HCT116 (cell line): ENCODE measurements at regions not wholly inside any gene's neighbourhood (a gene's known extent, or its start where the extent isn't known, plus 50 kb on each side); places are given as distances from the start of the nearest gene placed in this dataset.

ENCODE experiments used
- ATAC-seq: fragments of 200-7000 bp; cut with Tn5 transposase; 2 replicates; pipeline ENCODE4 v1.9.1; 2020; ENCODE audit warnings: mild to moderate bottlenecking, moderate library complexity
- BruUV-seq: library from RNA; stranded (reverse); fragments of 400-500 nt; replicated peaks from 2 replicates; lab custom pipeline; 2021; lab: Mats Ljungman, UMichigan
- CTCF ChIA-PET: fragments of 300-600 bp; sonication (Branson Sonifier 250); formaldehyde crosslinking; loops from one replicate; lab custom pipeline; 2021; ENCODE audit warnings: antibody characterized with exemption; lab: Charles Lee
- POLR2A ChIA-PET: fragments of 300-600, 350-600 bp; sonication (Branson Sonifier 250); formaldehyde crosslinking; loops from one replicate; lab custom pipeline; 2021; ENCODE audit warnings: antibody characterized with exemption; lab: Charles Lee
- RAD21 ChIA-PET, 2 experiments: fragments of 300-600 bp; sonication (Branson Sonifier 250); formaldehyde crosslinking; loops; one replicate each; lab custom pipeline; 2023; ENCODE audit warnings: low total read pairs in 2 of 2; ENCODE audit not compliant: uncharacterized antibody in 2 of 2, unreplicated experiment in 2 of 2, low non-redundant PET in 1 of 2; lab: Charles Lee
- DNase-seq: peaks from one replicate; pipeline ENCODE4 v3.0.0-alpha.2; 2010; ENCODE audit warnings: low read depth, low spot score
- H2AFZ ChIP-seq: fragments of 200-600 bp; shearing (Covaris generic), sonication (generic); 2 replicates; pipeline ENCODE4 v1.6.1; 2017; ENCODE audit warnings: low read depth, mixed run types, mixed read lengths, antibody characterized with exemption, low read length; ENCODE audit not compliant: poor library complexity, severe bottlenecking
- H3K27ac ChIP-seq: 2 replicates; pipeline ENCODE4 v1.5.1; 2012; ENCODE audit warnings: low read depth, low read length
- H3K27me3 ChIP-seq: fragments of 200-600 bp; sonication (generic); 2 replicates; pipeline ENCODE4 v1.6.1; 2016; ENCODE audit warnings: mixed run types, low read length, mixed read lengths; ENCODE audit not compliant: insufficient read depth
- H3K36me3 ChIP-seq, 2 experiments: fragments of 200-500 bp in 1 of 2; fragments of 200-600 bp in 1 of 2; sonication (Bioruptor generic) in 1 of 2; sonication (generic) in 1 of 2; 2 replicates each; pipeline versions ENCODE4 v1.5.1 to v1.6.1; 2014 to 2016; ENCODE audit warnings: low read length in 2 of 2, inconsistent platforms in 1 of 2, mixed read lengths in 1 of 2, mixed run types in 1 of 2; ENCODE audit not compliant: insufficient read depth in 2 of 2, control insufficient read depth in 1 of 2
- H3K4me1 ChIP-seq, 2 experiments: fragments of 200-600 bp in 1 of 2; sonication (generic) in 1 of 2; 2 replicates each; pipeline versions ENCODE4 v1.5.1 to v1.6.1; 2012 to 2017; ENCODE audit warnings: low read length in 2 of 2, inconsistent platforms in 1 of 2, mild to moderate bottlenecking in 1 of 2, mixed read lengths in 1 of 2, mixed run types in 1 of 2, moderate library complexity in 1 of 2; ENCODE audit not compliant: insufficient read depth in 2 of 2, control insufficient read depth in 1 of 2
- H3K4me2 ChIP-seq: fragments of 200-600 bp; sonication (generic); 2 replicates; pipeline ENCODE4 v1.6.1; 2017; ENCODE audit warnings: mixed run types, low read length, mixed read lengths
- H3K4me3 ChIP-seq, 2 experiments: fragments of 200-600 bp in 1 of 2; sonication (generic) in 1 of 2; replicated peaks in 1 of 2; 2 replicates each; pipeline ENCODE4 v1.5.1; 2011 to 2016; ENCODE audit warnings: low read length in 2 of 2, control low read depth in 1 of 2, low read depth in 1 of 2, mild to moderate bottlenecking in 1 of 2, mixed read lengths in 1 of 2, mixed run types in 1 of 2
- H3K79me2 ChIP-seq: fragments of 200-600 bp; sonication (generic); 2 replicates; pipeline ENCODE4 v1.6.1; 2017; ENCODE audit warnings: mild to moderate bottlenecking, mixed run types, low read length, moderate library complexity, mixed read lengths; ENCODE audit not compliant: insufficient read depth
- H3K9ac ChIP-seq: fragments of 200-600 bp; sonication (generic); 2 replicates; pipeline ENCODE4 v1.6.1; 2016; ENCODE audit warnings: low read length, mixed read lengths
- H3K9me2 ChIP-seq: fragments of 200-600 bp; sonication (generic), shearing (Covaris generic); 2 replicates; pipeline ENCODE4 v1.6.1; 2017; ENCODE audit warnings: mixed run types, mild to moderate bottlenecking, moderate library complexity; ENCODE audit not compliant: insufficient read depth
- H3K9me3 ChIP-seq, 2 experiments: fragments of 200-500 bp in 1 of 2; fragments of 200-600 bp in 1 of 2; sonication (Bioruptor generic) in 1 of 2; sonication (generic) in 1 of 2; 2 replicates each; pipeline ENCODE4 v1.6.1; 2014 to 2017; ENCODE audit warnings: low read length in 2 of 2, mixed read lengths in 2 of 2, inconsistent platforms in 1 of 2, low read depth in 1 of 2, mild to moderate bottlenecking in 1 of 2, mixed run types in 1 of 2, moderate library complexity in 1 of 2; ENCODE audit not compliant: control insufficient read depth in 1 of 2, insufficient read depth in 1 of 2
- H4K20me1 ChIP-seq: fragments of 200-600 bp; sonication (generic), shearing (Covaris generic); 2 replicates; pipeline ENCODE4 v1.6.1; 2017; ENCODE audit warnings: mixed run types, mild to moderate bottlenecking, moderate library complexity; ENCODE audit not compliant: insufficient read depth
- CBX3 ChIP-seq: IDR thresholded peaks from 2 replicates; pipeline ENCODE4 v1.6.1; 2012; ENCODE audit warnings: low read depth
- CEBPB ChIP-seq: IDR thresholded peaks from 2 replicates; pipeline ENCODE4 v1.6.1; 2012; ENCODE audit warnings: low read depth
- EGR1 ChIP-seq: IDR thresholded peaks from 2 replicates; pipeline ENCODE4 v1.6.1; 2012; ENCODE audit warnings: low read depth
- ELF1 ChIP-seq: IDR thresholded peaks from 2 replicates; pipeline ENCODE4 v1.6.1; 2012; ENCODE audit warnings: low read depth, borderline replicate concordance
- EZH2phosphoT487 ChIP-seq: fragments of 200-600 bp; IDR thresholded peaks from 2 replicates; pipeline ENCODE4 v1.6.1; 2018; ENCODE audit warnings: antibody characterized with exemption, borderline replicate concordance
- FOSL1 ChIP-seq: IDR thresholded peaks from 2 replicates; pipeline ENCODE4 v1.6.1; 2012; ENCODE audit warnings: low read depth
- JUND ChIP-seq: IDR thresholded peaks from 2 replicates; pipeline ENCODE4 v1.6.1; 2012
- POLR2AphosphoS5 ChIP-seq: IDR thresholded peaks from 2 replicates; pipeline ENCODE4 v1.6.1; 2011; ENCODE audit warnings: mild to moderate bottlenecking, low read depth, low read length, moderate library complexity
- RAD21 ChIP-seq: IDR thresholded peaks from 2 replicates; pipeline ENCODE4 v1.6.1; 2012; ENCODE audit warnings: low read depth, mild to moderate bottlenecking
- SIN3A ChIP-seq: IDR thresholded peaks from 2 replicates; pipeline ENCODE4 v1.6.1; 2012; ENCODE audit warnings: low read depth
- SP1 ChIP-seq: IDR thresholded peaks from 2 replicates; pipeline ENCODE4 v1.6.1; 2012; ENCODE audit warnings: low read depth
- YY1 ChIP-seq: IDR thresholded peaks from 2 replicates; pipeline ENCODE4 v1.6.1; 2011; ENCODE audit warnings: low read length, low read depth, moderate library complexity, mild to moderate bottlenecking; ENCODE audit not compliant: insufficient replicate concordance; ENCODE audit errors: extremely low read depth
- ZBTB33 ChIP-seq: IDR thresholded peaks from 2 replicates; pipeline ENCODE4 v1.6.1; 2011; ENCODE audit warnings: mild to moderate bottlenecking, low read length, moderate library complexity; ENCODE audit not compliant: insufficient replicate concordance; ENCODE audit errors: extremely low read depth
- ZFX ChIP-seq: fragments of 450-650 bp; IDR thresholded peaks from 2 replicates; pipeline ENCODE4 v1.6.1; 2017
- ZNF274 ChIP-seq: fragments of 200-500 bp; sonication (Bioruptor generic); IDR thresholded peaks from 2 replicates; pipeline ENCODE4 v1.6.1; 2014; ENCODE audit warnings: mild to moderate bottlenecking, low read depth, low read length, inconsistent platforms
- intact Hi-C: fragments of 100-400 bp; cut with micrococcal nuclease; formaldehyde crosslinking; loops from 2 replicates; pipeline ENCODE4 v1.10.0; 2022

DNA sequence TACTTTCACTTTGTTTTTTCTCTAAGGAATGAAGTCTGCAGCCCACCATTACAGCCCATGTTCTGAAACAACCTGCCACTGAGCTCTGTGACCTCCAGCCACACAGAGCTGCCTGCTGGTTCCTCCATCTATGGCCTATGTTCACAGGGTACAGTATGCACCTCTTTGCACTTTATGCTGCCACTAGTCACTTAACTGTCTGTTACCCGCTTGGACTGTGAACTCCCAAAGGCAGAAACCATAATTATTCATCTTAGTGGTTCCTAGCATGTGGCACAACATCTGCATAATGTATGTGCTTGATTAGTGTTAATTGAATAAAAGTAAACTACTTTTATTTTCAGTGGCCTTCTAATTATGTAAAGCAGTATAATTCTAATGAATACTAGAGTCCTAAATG lies 95.5 kb upstream of the BET1 start:
- no peak for ATAC-seq
- no peak overlapping the region for H3K27ac ChIP-seq
- H4K20me1 ChIP-seq: no peaks in the 10 kb centered on the region
- no peaks in the 10 kb centered on the region for H3K79me2 ChIP-seq
- no peaks in the 10 kb centered on the region for H3K27me3 ChIP-seq
- no peak overlapping the region for H2AFZ ChIP-seq
- no peaks in the 10 kb centered on the region for H3K36me3 ChIP-seq
- ChIA-PET RAD21 (no interaction called here), POLR2A (no interaction called here), CTCF (no interaction called here)
- DNase-seq: no peak
- H3K4me2 ChIP-seq: no peak overlapping the region
- H3K4me3 ChIP-seq: no peak overlapping the region
- TF ChIP-seq JUND: no peak
- no peak for TF ChIP-seq EGR1
- TF ChIP-seq CEBPB: no peak
- no peak for TF ChIP-seq SIN3A
- TF ChIP-seq ZBTB33: no peak
- no peak for TF ChIP-seq EZH2phosphoT487
- TF ChIP-seq ELF1: no peak
- TF ChIP-seq ZFX: no peak
- TF ChIP-seq POLR2AphosphoS5: no peak
- TF ChIP-seq YY1: no peak
- no peak for TF ChIP-seq RAD21
- TF ChIP-seq ZNF274: no peak
- no peak for TF ChIP-seq FOSL1
- no peak for TF ChIP-seq SP1
- no peak for TF ChIP-seq CBX3
- H3K9me2 ChIP-seq: no peaks in the 10 kb centered on the region; the same call in 1 of the 2 replicates
- no peaks in the 10 kb centered on the region for H3K9me3 ChIP-seq
- H3K4me1 ChIP-seq: no peaks in the 10 kb centered on the region
- intact Hi-C loops: no loop called here
- no peak overlapping the region for H3K9ac ChIP-seq
- no TSS peak for BruUV-seq
